Endothelial cell (in vitro differentiated cells): ENCODE measurements at regions not wholly inside any gene's neighbourhood (a gene's known extent, or its start where the extent isn't known, plus 50 kb on each side); places are given as distances from the start of the nearest gene placed in this dataset.

Experiments
- DNase-seq: peaks from one replicate; pipeline ENCODE4 v3.0.0; 2021; ENCODE audit warnings: low spot score
- H3K27ac Mint-ChIP-seq: one replicate; pipeline ENCODE4 v1.8.0; 2021; ENCODE audit warnings: mixed read lengths, inconsistent platforms; ENCODE audit not compliant: unreplicated experiment
- H3K27me3 Mint-ChIP-seq: one replicate; pipeline ENCODE4 v1.8.0; 2021; ENCODE audit warnings: mild to moderate bottlenecking, moderate library complexity, mixed read lengths, inconsistent platforms; ENCODE audit not compliant: unreplicated experiment
- H3K36me3 Mint-ChIP-seq: one replicate; pipeline ENCODE4 v1.8.0; 2021; ENCODE audit warnings: mild to moderate bottlenecking, low read depth, mixed read lengths, inconsistent platforms; ENCODE audit not compliant: unreplicated experiment
- H3K4me1 Mint-ChIP-seq: one replicate; pipeline ENCODE4 v1.8.0; 2021; ENCODE audit warnings: mild to moderate bottlenecking, mixed read lengths, inconsistent platforms; ENCODE audit not compliant: unreplicated experiment
- H3K4me3 Mint-ChIP-seq: one replicate; pipeline ENCODE4 v1.8.0; 2021; ENCODE audit warnings: mild to moderate bottlenecking, mixed read lengths, inconsistent platforms; ENCODE audit not compliant: unreplicated experiment
- H3K9me3 Mint-ChIP-seq: one replicate; pipeline ENCODE4 v1.8.0; 2021; ENCODE audit warnings: mixed read lengths, inconsistent platforms; ENCODE audit not compliant: unreplicated experiment
- TF ChIP-seq, protein P1 (sequence below): fragments of 200-600 bp; sonication (generic); IDR thresholded peaks from one replicate; pipeline ENCODE4 v1.5.0; 2021; ENCODE audit warnings: antibody characterized with exemption; ENCODE audit not compliant: unreplicated experiment

GRCh38 chr21:24738063-24738462, 869.2 kb downstream of the MRPL39 start:
- no peaks in the 10 kb centered on the region for H3K4me1 Mint-ChIP-seq
- no peak for DNase-seq
- TF ChIP-seq, protein P1, sequence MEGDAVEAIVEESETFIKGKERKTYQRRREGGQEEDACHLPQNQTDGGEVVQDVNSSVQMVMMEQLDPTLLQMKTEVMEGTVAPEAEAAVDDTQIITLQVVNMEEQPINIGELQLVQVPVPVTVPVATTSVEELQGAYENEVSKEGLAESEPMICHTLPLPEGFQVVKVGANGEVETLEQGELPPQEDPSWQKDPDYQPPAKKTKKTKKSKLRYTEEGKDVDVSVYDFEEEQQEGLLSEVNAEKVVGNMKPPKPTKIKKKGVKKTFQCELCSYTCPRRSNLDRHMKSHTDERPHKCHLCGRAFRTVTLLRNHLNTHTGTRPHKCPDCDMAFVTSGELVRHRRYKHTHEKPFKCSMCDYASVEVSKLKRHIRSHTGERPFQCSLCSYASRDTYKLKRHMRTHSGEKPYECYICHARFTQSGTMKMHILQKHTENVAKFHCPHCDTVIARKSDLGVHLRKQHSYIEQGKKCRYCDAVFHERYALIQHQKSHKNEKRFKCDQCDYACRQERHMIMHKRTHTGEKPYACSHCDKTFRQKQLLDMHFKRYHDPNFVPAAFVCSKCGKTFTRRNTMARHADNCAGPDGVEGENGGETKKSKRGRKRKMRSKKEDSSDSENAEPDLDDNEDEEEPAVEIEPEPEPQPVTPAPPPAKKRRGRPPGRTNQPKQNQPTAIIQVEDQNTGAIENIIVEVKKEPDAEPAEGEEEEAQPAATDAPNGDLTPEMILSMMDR = no peak
- H3K9me3 Mint-ChIP-seq = peaks cover 9% of the 10 kb centered on the region
- no peaks in the 10 kb centered on the region for H3K27me3 Mint-ChIP-seq
- H3K36me3 Mint-ChIP-seq = no peaks in the 10 kb centered on the region
- no peak overlapping the region for H3K4me3 Mint-ChIP-seq
- H3K27ac Mint-ChIP-seq = no peak overlapping the region

GRCh38 chr21:24737296-24737850, 869.9 kb downstream of the MRPL39 start:
- DNase-seq = no peak
- TF ChIP-seq, protein P1 = no peak
- no peaks in the 10 kb centered on the region for H3K4me1 Mint-ChIP-seq
- H3K4me3 Mint-ChIP-seq = no peak overlapping the region
- H3K27me3 Mint-ChIP-seq = no peaks in the 10 kb centered on the region
- H3K27ac Mint-ChIP-seq = no peak overlapping the region
- H3K36me3 Mint-ChIP-seq = no peaks in the 10 kb centered on the region
- peaks cover 9% of the 10 kb centered on the region for H3K9me3 Mint-ChIP-seq

DNA sequence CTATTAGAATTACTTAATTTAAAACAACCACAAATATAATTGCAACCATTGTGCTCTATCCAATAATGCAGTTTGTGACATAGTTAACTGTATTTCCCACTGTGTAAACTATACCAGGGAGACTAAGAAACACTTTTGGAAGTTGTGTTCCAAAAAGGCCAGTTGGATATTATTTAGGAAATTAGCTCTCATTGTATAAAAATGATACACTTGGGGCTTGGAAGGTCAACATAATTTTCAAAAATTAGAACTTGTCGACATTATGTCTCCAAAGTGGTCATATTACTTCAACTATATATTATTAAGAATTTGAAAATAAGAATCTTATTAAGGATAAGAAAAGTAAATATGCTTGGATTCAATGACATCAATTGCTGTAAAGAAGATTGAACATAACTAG, 876.6 kb downstream of the MRPL39 start:
- TF ChIP-seq, protein P1 = no peak
- Mint-ChIP-seq H3K9me3 (peaks cover 5% of the 10 kb centered on the region), H3K36me3 (no peaks in the 10 kb centered on the region)

GRCh38 chr21:24729568-24729967, 877.7 kb downstream of the MRPL39 start:
- Mint-ChIP-seq H3K9me3 (peaks cover 5% of the 10 kb centered on the region), H3K27ac (no peak overlapping the region), H3K4me3 (no peak overlapping the region), H3K36me3 (no peaks in the 10 kb centered on the region), H3K4me1 (no peaks in the 10 kb centered on the region), H3K27me3 (no peaks in the 10 kb centered on the region)
- no peak for DNase-seq
- TF ChIP-seq, protein P1 = no peak

More for the DNA sequence above, 876.6 kb downstream of the MRPL39 start:
- no peak overlapping the region for H3K4me3 Mint-ChIP-seq
- DNase-seq = no peak
- H3K27me3 Mint-ChIP-seq = no peaks in the 10 kb centered on the region
- H3K4me1 Mint-ChIP-seq = no peaks in the 10 kb centered on the region
- H3K27ac Mint-ChIP-seq = no peak overlapping the region

DNA sequence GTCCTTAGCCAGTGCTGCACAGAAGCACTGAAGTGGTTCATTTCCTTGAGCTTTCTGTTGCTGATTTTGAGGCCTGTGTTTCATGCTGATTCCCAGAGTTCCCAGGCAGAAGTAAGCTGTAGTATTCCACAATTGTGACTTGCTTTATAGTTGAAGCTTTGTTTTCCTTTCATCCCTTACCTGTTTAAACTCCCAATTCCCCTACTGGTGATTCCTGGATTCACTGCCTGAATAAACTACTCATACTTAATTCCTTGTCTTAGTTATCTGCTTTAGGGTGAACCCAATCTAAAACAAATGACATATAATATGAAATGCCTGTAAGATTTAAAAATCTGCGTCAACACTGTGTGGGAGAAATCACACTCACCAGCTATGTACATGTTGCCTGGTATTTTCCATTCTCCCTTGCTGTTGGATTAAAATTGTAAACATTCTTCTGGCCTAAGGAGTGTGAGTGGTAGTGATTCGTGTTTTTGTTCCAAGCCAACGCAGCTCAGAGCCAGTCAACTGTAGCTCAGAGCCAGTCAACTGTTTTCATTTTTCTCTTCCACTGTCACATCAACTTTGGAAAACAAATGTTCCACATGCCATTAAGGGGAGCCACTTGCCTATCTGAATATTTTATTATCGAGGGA, 879.4 kb downstream of the MRPL39 start:
- Mint-ChIP-seq H3K4me1 (no peaks in the 10 kb centered on the region), H3K27ac (no peak overlapping the region), H3K27me3 (no peaks in the 10 kb centered on the region), H3K4me3 (no peak overlapping the region), H3K36me3 (no peaks in the 10 kb centered on the region), H3K9me3 (no peaks in the 10 kb centered on the region)
- TF ChIP-seq, protein P1 = no peak
- DNase-seq = no peak
